GM23338 (cell line): ENCODE measurements at regions not wholly inside any gene's neighbourhood (a gene's known extent, or its start where the extent isn't known, plus 50 kb on each side); places are given as distances from the start of the nearest gene placed in this dataset.
A peak's percentile ranks its signal among the peaks of the same experiment; 100 is the strongest.

Experiments
- CREB1 ChIP-seq: fragments of 250-450 bp; sonication (Bioruptor Pico); IDR thresholded peaks from 2 replicates; pipeline ENCODE4 v1.5.0; 2020; ENCODE audit warnings: low read depth, mild to moderate bottlenecking, moderate library complexity
- CTCF ChIP-seq, 2 experiments: fragments of 200-600 bp in 1 of 2; sonication (generic) in 1 of 2; conservative IDR thresholded peaks; 2 replicates each; pipeline versions ENCODE4 v1.5.1 to v1.6.1; 2016 to 2017; ENCODE audit warnings: antibody characterized with exemption in 2 of 2, low read depth in 2 of 2, mild to moderate bottlenecking in 2 of 2, moderate library complexity in 1 of 2
- EZH2 ChIP-seq: fragments of 200-600 bp; sonication (generic); IDR thresholded peaks from one replicate; pipeline ENCODE4 v1.8.0; 2017; ENCODE audit warnings: antibody characterized with exemption, mild to moderate bottlenecking, low read depth; ENCODE audit not compliant: unreplicated experiment
- EZH2phosphoT487 ChIP-seq: fragments of 200-600 bp; sonication (generic); IDR thresholded peaks from one replicate; pipeline ENCODE4 v1.8.1; 2018; ENCODE audit warnings: antibody characterized with exemption; ENCODE audit not compliant: unreplicated experiment
- JUNB ChIP-seq: IDR thresholded peaks from one replicate; pipeline ENCODE4 v1.6.1; 2016; ENCODE audit warnings: antibody characterized with exemption; ENCODE audit not compliant: unreplicated experiment
- NANOG ChIP-seq: IDR thresholded peaks from 2 replicates; pipeline ENCODE4 v1.6.1; 2016; ENCODE audit warnings: antibody characterized with exemption, borderline replicate concordance
- POLR2AphosphoS5 ChIP-seq: IDR thresholded peaks from 2 replicates; pipeline ENCODE4 v1.6.1; 2016; ENCODE audit warnings: antibody characterized with exemption, low read depth
- REST ChIP-seq: IDR thresholded peaks from one replicate; pipeline ENCODE4 v1.6.1; 2018; ENCODE audit warnings: antibody characterized with exemption; ENCODE audit not compliant: unreplicated experiment
- STAT1 ChIP-seq: IDR thresholded peaks from one replicate; pipeline ENCODE4 v1.6.1; 2016; ENCODE audit warnings: antibody characterized with exemption; ENCODE audit not compliant: unreplicated experiment
- ZNF114 ChIP-seq: fragments of 250-450 bp; sonication (Bioruptor Pico); IDR thresholded peaks from 2 replicates; pipeline ENCODE4 v1.5.0; 2020; ENCODE audit warnings: mild to moderate bottlenecking, moderate library complexity
- ZNF331 ChIP-seq: fragments of 250-450 bp; sonication (Bioruptor Pico); IDR thresholded peaks from 2 replicates; pipeline ENCODE4 v1.5.0; 2020; ENCODE audit warnings: low read depth, mild to moderate bottlenecking, moderate library complexity
- ZNF462 ChIP-seq: fragments of 250-450 bp; sonication (Bioruptor Pico); IDR thresholded peaks from 2 replicates; pipeline ENCODE4 v1.5.0; 2020; ENCODE audit warnings: mild to moderate bottlenecking, moderate library complexity

GRCh38 chr3:194204042-194204987, 68.4 kb downstream of the HES1 start:
- TF ChIP-seq CTCF (conservative IDR thresholded peaks at IDR 0.05; ENCODE audit: low read depth in 2 of 2) (0 out of 4 replicates have a peak, but pooled peaks have one; percentile 11 to 13), POLR2AphosphoS5 (no peak), CREB1 (CRISPR knock-in tag) (no peak), EZH2phosphoT487 (no peak), EZH2 (no peak), REST (no peak), ZNF114 (CRISPR knock-in tag) (no peak), STAT1 (no peak), JUNB (no peak), ZNF331 (CRISPR knock-in tag) (no peak), NANOG (no peak), ZNF462 (CRISPR knock-in tag) (no peak)
